SU-DHL-6 (cell line): ENCODE measurements at regions not wholly inside any gene's neighbourhood (a gene's known extent, or its start where the extent isn't known, plus 50 kb on each side); places are given as distances from the start of the nearest gene placed in this dataset.

Experiments
- EZH2phosphoT487 ChIP-seq: fragments of 200-600 bp; sonication (generic), shearing (Covaris generic); conservative IDR thresholded peaks from 2 replicates; pipeline ENCODE4 v1.6.1; 2018; ENCODE audit warnings: mild to moderate bottlenecking, antibody characterized with exemption, low read length, moderate library complexity, mixed read lengths
- TF ChIP-seq, protein P1 (sequence below): fragments of 200-600 bp; sonication (generic); IDR thresholded peaks from one replicate; pipeline ENCODE4 v1.5.1; 2017; ENCODE audit warnings: antibody characterized with exemption, mild to moderate bottlenecking, low read length, moderate library complexity; ENCODE audit not compliant: insufficient read depth, poor library complexity, severe bottlenecking

DNA sequence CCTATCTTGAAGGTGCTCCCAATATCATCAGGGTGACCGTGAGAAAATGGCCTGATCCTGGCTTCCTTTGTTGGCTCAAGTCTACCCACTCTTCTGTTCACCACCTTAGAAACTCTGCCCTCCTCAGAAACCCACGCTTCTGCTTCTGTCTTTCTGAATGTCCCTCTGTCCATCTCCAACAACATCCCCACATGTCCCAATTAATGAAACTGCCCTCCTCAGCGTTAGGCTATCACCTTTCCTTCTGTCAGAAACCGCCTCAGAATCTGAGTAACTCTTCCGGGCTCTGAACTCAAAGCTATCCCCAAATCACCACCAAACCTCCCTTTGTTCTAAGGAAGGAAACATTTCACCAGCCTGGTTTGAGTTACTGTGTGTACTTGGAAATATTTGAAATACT lies 315.8 kb upstream of the ZNF32 start:
- TF ChIP-seq, protein P1, sequence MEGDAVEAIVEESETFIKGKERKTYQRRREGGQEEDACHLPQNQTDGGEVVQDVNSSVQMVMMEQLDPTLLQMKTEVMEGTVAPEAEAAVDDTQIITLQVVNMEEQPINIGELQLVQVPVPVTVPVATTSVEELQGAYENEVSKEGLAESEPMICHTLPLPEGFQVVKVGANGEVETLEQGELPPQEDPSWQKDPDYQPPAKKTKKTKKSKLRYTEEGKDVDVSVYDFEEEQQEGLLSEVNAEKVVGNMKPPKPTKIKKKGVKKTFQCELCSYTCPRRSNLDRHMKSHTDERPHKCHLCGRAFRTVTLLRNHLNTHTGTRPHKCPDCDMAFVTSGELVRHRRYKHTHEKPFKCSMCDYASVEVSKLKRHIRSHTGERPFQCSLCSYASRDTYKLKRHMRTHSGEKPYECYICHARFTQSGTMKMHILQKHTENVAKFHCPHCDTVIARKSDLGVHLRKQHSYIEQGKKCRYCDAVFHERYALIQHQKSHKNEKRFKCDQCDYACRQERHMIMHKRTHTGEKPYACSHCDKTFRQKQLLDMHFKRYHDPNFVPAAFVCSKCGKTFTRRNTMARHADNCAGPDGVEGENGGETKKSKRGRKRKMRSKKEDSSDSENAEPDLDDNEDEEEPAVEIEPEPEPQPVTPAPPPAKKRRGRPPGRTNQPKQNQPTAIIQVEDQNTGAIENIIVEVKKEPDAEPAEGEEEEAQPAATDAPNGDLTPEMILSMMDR, result no peak
- TF ChIP-seq EZH2phosphoT487, result no peak
